Breast epithelium (tissue), 4 donors: ENCODE measurements at regions not wholly inside any gene's neighbourhood (a gene's known extent, or its start where the extent isn't known, plus 50 kb on each side); places are given as distances from the start of the nearest gene placed in this dataset.

ENCODE experiments used
- DNase-seq, 2 donors: peaks; one replicate each; pipeline ENCODE4 v3.0.0-alpha.2; 2019; ENCODE audit warnings: low spot score in 2 of 2
- H3K27ac ChIP-seq, 2 donors: fragments of 200-600 bp; sonication (generic) in 1 of 2; one replicate each; pipeline ENCODE4 v1.5.1; 2016 to 2019; ENCODE audit warnings: mild to moderate bottlenecking in 1 of 2
- H3K27me3 ChIP-seq, 2 donors: fragments of 200-600 bp; sonication (generic) in 1 of 2; one replicate each; pipeline versions ENCODE4 v1.5.1 to v1.6.0; 2017 to 2019; ENCODE audit warnings: control low read depth in 1 of 2, mild to moderate bottlenecking in 1 of 2
- H3K36me3 ChIP-seq: fragments of 200-600 bp; one replicate; pipeline ENCODE4 v1.5.1; 2019
- H3K4me1 ChIP-seq, 2 donors: fragments of 200-600 bp; sonication (generic); one replicate each; pipeline ENCODE4 v1.5.1; 2016 to 2019; ENCODE audit warnings: control low read depth in 1 of 2
- H3K4me3 ChIP-seq, 3 donors: fragments of 200-600 bp; sonication (generic); 1 replicate in 2 of 3; 2 replicates in 1 of 3; pipeline ENCODE4 v1.5.1; 2016 to 2019; ENCODE audit warnings: mild to moderate bottlenecking in 3 of 3, moderate library complexity in 2 of 3
- H3K9me3 ChIP-seq, 2 donors: fragments of 200-600 bp; sonication (generic) in 1 of 2; one replicate each; pipeline ENCODE4 v1.5.1; 2016 to 2019; ENCODE audit warnings: control low read depth in 1 of 2
- POLR2A ChIP-seq: fragments of 450-650 bp; IDR thresholded peaks from one replicate; pipeline ENCODE4 v1.6.1; 2016; ENCODE audit warnings: antibody characterized with exemption, mild to moderate bottlenecking, moderate library complexity
- POLR2AphosphoS5 ChIP-seq, 3 donors: sonication (generic); formaldehyde crosslinking; IDR thresholded peaks; one replicate each; pipeline ENCODE4 v1.6.1; 2017; ENCODE audit warnings: antibody characterized with exemption in 3 of 3
- intact Hi-C: fragments of 100-400 bp; cut with DNase I; formaldehyde crosslinking; loops from one replicate; pipeline ENCODE4 v1.15.1; 2023; ENCODE audit warnings: low total_unique reads
- TF ChIP-seq, protein P1 (sequence below), 3 donors: fragments of 450-650 bp; IDR thresholded peaks; one replicate each; pipeline ENCODE4 v1.5.1; 2016 to 2017; ENCODE audit warnings: antibody characterized with exemption in 3 of 3, mild to moderate bottlenecking in 3 of 3, moderate library complexity in 3 of 3

DNA sequence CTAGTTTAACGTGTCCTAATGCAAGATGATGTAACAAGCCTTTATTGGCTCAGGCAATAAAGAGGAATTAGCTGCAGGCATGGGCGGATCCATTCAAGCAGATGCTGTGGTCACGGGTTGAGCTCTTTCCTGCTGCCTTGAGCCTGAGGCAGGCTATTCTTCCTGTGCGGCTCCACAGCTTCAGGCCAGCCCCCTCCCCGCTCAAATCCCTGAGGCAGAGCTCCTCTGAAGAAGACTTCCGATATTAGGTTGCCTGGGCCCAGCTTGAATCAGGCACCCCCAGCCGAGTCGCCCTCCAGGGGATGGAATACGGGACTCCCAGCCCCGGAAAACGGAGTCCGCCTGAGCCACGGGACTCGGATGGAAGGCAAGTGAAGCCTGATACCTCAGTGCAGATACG, 95.0 kb upstream of the RUFY1 start:
- peaks cover 0 to 6% of the 10 kb centered on the region in 2 donors for H3K9me3 ChIP-seq
- no peaks in the 10 kb centered on the region for H3K27me3 ChIP-seq
- H3K4me1 ChIP-seq, result no peaks in the 10 kb centered on the region
- H3K36me3 ChIP-seq, result no peaks in the 10 kb centered on the region
- intact Hi-C loops, result no loop called here
- no peak overlapping the region for H3K4me3 ChIP-seq
- no peak for DNase-seq
- no peak for TF ChIP-seq POLR2A
- TF ChIP-seq, protein P1, sequence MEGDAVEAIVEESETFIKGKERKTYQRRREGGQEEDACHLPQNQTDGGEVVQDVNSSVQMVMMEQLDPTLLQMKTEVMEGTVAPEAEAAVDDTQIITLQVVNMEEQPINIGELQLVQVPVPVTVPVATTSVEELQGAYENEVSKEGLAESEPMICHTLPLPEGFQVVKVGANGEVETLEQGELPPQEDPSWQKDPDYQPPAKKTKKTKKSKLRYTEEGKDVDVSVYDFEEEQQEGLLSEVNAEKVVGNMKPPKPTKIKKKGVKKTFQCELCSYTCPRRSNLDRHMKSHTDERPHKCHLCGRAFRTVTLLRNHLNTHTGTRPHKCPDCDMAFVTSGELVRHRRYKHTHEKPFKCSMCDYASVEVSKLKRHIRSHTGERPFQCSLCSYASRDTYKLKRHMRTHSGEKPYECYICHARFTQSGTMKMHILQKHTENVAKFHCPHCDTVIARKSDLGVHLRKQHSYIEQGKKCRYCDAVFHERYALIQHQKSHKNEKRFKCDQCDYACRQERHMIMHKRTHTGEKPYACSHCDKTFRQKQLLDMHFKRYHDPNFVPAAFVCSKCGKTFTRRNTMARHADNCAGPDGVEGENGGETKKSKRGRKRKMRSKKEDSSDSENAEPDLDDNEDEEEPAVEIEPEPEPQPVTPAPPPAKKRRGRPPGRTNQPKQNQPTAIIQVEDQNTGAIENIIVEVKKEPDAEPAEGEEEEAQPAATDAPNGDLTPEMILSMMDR (IDR thresholded peaks at IDR 0.05), result no peak
- TF ChIP-seq POLR2AphosphoS5 (IDR thresholded peaks at IDR 0.05), result no peak
- H3K27ac ChIP-seq, result no peak overlapping the region

DNA sequence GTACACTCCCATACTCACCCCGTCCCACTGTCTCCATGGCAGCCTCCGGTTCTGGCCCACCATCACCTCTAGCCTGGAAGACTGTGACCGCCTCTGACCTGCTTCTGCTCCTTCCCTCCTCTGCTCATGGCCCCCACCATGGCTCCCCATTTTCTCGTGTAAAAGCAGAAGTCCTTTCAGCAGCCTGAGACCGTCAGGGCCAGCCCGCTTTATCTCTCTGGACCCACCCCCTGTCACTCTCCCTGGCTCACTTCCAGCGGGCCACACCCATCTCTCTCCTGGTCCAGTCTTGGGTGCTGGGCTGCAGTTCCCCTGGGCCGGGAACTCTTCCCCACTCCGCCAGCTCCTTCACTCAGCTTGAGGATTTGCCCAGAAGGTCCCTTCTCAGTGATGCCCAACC, 96.0 kb upstream of the RUFY1 start:
- H3K27me3 ChIP-seq, result no peaks in the 10 kb centered on the region
- no peak overlapping the region for H3K27ac ChIP-seq
- intact Hi-C loops, result no loop called here
- no peaks in the 10 kb centered on the region for H3K4me1 ChIP-seq
- DNase-seq, result no peak
- no peak overlapping the region for H3K4me3 ChIP-seq
- no peaks in the 10 kb centered on the region for H3K36me3 ChIP-seq
- TF ChIP-seq, protein P1 (IDR thresholded peaks at IDR 0.05), result no peak
- TF ChIP-seq POLR2A, result no peak
- TF ChIP-seq POLR2AphosphoS5 (IDR thresholded peaks at IDR 0.05), result no peak
- H3K9me3 ChIP-seq, result peaks cover 0 to 6% of the 10 kb centered on the region in 2 donors

DNA sequence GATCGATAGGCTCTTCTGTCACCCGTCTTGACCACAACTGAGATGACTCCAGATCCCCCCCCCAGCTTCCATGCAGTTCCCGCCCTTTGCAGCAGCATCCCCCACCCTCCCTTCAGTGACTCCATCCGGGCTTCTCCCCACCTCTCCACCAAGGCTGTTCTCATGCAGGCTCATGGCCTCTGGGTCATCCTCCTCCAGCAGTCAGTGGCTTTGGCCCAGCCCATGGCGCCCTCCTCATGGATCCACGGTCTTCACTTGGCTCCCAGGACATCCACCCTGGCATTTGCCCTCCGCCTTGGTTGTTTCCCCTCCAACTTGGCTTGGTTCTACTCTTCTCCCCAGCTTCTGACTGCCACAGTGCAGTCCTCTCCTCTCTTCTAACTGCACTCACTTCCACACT, 96.7 kb upstream of the RUFY1 start:
- no peak for DNase-seq
- no peak overlapping the region for H3K4me3 ChIP-seq
- no peaks in the 10 kb centered on the region for H3K27me3 ChIP-seq
- H3K27ac ChIP-seq, result no peak overlapping the region
- H3K4me1 ChIP-seq, result no peaks in the 10 kb centered on the region
- H3K36me3 ChIP-seq, result no peaks in the 10 kb centered on the region
- intact Hi-C loops, result no loop called here
- peaks cover 0 to 6% of the 10 kb centered on the region in 2 donors for H3K9me3 ChIP-seq
- no peak for TF ChIP-seq POLR2A
- TF ChIP-seq POLR2AphosphoS5 (IDR thresholded peaks at IDR 0.05), result no peak
- TF ChIP-seq, protein P1 (IDR thresholded peaks at IDR 0.05), result no peak

DNA sequence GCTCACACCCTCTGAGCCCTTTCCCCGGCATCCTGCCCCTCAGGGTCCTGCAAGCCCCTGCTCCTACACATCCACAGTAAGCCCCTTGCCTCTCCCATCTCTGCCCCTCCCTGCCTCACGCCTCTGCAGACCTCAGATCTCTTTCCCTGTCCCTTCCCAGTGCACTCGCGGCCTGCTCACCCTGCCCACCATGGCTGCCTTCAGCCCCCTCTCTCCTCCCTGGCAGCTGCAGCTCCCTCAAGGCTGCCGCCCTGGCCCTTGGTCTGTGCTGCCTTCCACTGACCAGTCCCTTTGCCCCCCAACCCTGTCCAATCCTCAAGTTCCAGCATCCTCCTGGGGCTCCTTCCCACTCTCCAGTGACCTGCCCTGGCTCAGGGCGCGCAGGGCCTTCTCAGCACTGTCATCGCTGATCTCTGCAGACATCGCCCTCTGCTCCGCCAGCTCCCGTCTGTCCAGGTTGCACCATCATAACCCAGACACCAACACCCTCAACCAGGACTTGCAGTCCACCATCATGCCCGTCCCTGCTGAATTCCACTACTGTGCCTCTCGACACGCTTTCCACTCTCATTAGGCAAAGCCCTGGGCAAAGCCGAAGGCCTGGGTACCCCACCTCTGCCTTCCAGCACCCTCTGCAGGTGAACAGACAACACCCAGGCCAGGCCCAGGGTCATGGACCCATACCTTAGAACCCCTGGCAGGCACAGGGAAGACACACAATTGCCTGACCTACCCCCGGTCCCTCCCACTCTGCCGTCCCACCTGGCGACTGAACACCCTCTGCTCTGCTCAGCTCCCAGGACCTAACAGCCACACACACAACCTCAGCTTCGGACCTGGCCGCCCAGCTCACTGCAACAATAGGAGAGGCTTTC, 97.8 kb upstream of the RUFY1 start:
- peaks cover 0 to 6% of the 10 kb centered on the region in 2 donors for H3K9me3 ChIP-seq
- no peaks in the 10 kb centered on the region for H3K4me1 ChIP-seq
- TF ChIP-seq POLR2AphosphoS5 (IDR thresholded peaks at IDR 0.05), result no peak
- TF ChIP-seq, protein P1 (IDR thresholded peaks at IDR 0.05), result no peak
- no peak for TF ChIP-seq POLR2A
- intact Hi-C loops, result no loop called here
- H3K36me3 ChIP-seq, result no peaks in the 10 kb centered on the region
- H3K27me3 ChIP-seq, result no peaks in the 10 kb centered on the region
- no peak for DNase-seq
- no peak overlapping the region for H3K4me3 ChIP-seq
- H3K27ac ChIP-seq, result no peak overlapping the region

DNA sequence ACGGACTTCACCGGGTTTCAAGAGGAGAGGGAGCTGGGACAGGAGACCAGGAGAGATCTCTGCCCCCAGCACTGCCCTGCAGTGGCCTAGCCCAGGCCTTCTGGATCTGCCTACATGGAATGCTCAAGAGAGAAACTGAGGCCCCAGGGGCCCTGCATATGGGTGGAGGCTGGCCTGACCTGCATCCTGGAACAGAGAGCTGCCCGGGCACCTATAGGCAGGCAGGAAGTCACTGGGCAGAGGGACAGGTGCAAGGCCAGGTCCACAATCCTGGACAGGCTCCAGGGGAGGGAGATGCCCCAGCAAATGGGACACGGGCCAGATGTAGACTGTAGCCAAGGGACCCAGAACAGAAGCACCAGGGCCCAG, 98.5 kb upstream of the RUFY1 start:
- no peaks in the 10 kb centered on the region for H3K27me3 ChIP-seq
- no peak for TF ChIP-seq POLR2A
- no peak for TF ChIP-seq POLR2AphosphoS5 (IDR thresholded peaks at IDR 0.05)
- TF ChIP-seq, protein P1 (IDR thresholded peaks at IDR 0.05), result no peak
- peaks cover 0 to 6% of the 10 kb centered on the region in 2 donors for H3K9me3 ChIP-seq
- no peaks in the 10 kb centered on the region for H3K4me1 ChIP-seq
- DNase-seq, result no peak
- H3K27ac ChIP-seq, result no peak overlapping the region
- intact Hi-C loops, result no loop called here
- H3K36me3 ChIP-seq, result no peaks in the 10 kb centered on the region
- no peak overlapping the region for H3K4me3 ChIP-seq
